SK-N-SH treated with all-trans-retinoic acid at 6 μM for 48 hours (cell line): ENCODE measurements at regions not wholly inside any gene's neighbourhood (a gene's known extent, or its start where the extent isn't known, plus 50 kb on each side); places are given as distances from the start of the nearest gene placed in this dataset.

ENCODE experiments used
- ATAC-seq: fragments of 200-7000 bp; cut with Tn5 transposase; 3 replicates; pipeline ENCODE4 v1.9.1; 2020; ENCODE audit warnings: mild to moderate bottlenecking, moderate library complexity
- ARNTL ChIP-seq: fragments of 450-650 bp; formaldehyde crosslinking; IDR thresholded peaks from 2 replicates; pipeline ENCODE4 v1.5.0; 2020; ENCODE audit warnings: low read depth, mild to moderate bottlenecking, moderate library complexity, borderline replicate concordance
- BACH2 ChIP-seq: fragments of 250-450 bp; sonication (Bioruptor Pico); IDR thresholded peaks from 2 replicates; pipeline ENCODE4 v1.9.0; 2021; ENCODE audit warnings: mild to moderate bottlenecking, borderline replicate concordance
- CSDC2 ChIP-seq: fragments of 250-450 bp; sonication (Bioruptor Pico); IDR thresholded peaks from 2 replicates; pipeline ENCODE4 v1.5.0; 2020; ENCODE audit warnings: mild to moderate bottlenecking, moderate library complexity
- ESRRG ChIP-seq: fragments of 250-450 bp; sonication (Bioruptor Pico); IDR thresholded peaks from 2 replicates; pipeline ENCODE4 v1.6.1; 2021; ENCODE audit warnings: mild to moderate bottlenecking
- GLIS3 ChIP-seq: fragments of 250-450 bp; sonication (Bioruptor Pico); IDR thresholded peaks from 2 replicates; pipeline ENCODE4 v1.5.0; 2020; ENCODE audit warnings: mild to moderate bottlenecking, moderate library complexity
- ISL1 ChIP-seq: fragments of 250-450 bp; sonication (Bioruptor Pico); IDR thresholded peaks from 2 replicates; pipeline ENCODE4 v2.1.2; 2022; ENCODE audit warnings: mild to moderate bottlenecking, moderate library complexity
- OSR1 ChIP-seq: fragments of 250-450 bp; sonication (Bioruptor Pico); IDR thresholded peaks from 2 replicates; pipeline ENCODE4 v1.8.0; 2022; ENCODE audit warnings: moderate library complexity, mild to moderate bottlenecking, inconsistent platforms
- PATZ1 ChIP-seq: fragments of 250-450 bp; sonication (Bioruptor Pico); IDR thresholded peaks from 2 replicates; pipeline ENCODE4 v1.8.0; 2020; ENCODE audit warnings: mild to moderate bottlenecking, moderate library complexity, borderline replicate concordance
- POU6F1 ChIP-seq: fragments of 250-450 bp; sonication (Bioruptor Pico); IDR thresholded peaks from 2 replicates; pipeline ENCODE4 v1.8.0; 2021; ENCODE audit warnings: low read depth, mild to moderate bottlenecking, moderate library complexity, borderline replicate concordance
- PPARA ChIP-seq: fragments of 250-450 bp; sonication (Bioruptor Pico); IDR thresholded peaks from 2 replicates; pipeline ENCODE4 v1.5.0; 2020; ENCODE audit warnings: mild to moderate bottlenecking, borderline replicate concordance
- RARB ChIP-seq: fragments of 250-450 bp; sonication (Bioruptor Pico); IDR thresholded peaks from 2 replicates; pipeline ENCODE4 v1.8.0; 2021; ENCODE audit warnings: mild to moderate bottlenecking, moderate library complexity
- SNAI2 ChIP-seq: fragments of 250-450 bp; sonication (Bioruptor Pico); IDR thresholded peaks from 2 replicates; pipeline ENCODE4 v1.5.0; 2020; ENCODE audit warnings: mild to moderate bottlenecking, moderate library complexity
- TCF4 ChIP-seq: fragments of 250-450 bp; sonication (Bioruptor Pico); IDR thresholded peaks from 2 replicates; pipeline ENCODE4 v1.8.0; 2021; ENCODE audit warnings: mild to moderate bottlenecking, moderate library complexity, borderline replicate concordance
- ZC3H10 ChIP-seq: fragments of 250-450 bp; sonication (Bioruptor Pico); IDR thresholded peaks from 2 replicates; pipeline ENCODE4 v1.5.1; 2021; ENCODE audit warnings: mild to moderate bottlenecking, moderate library complexity
- ZFP3 ChIP-seq: fragments of 250-450 bp; sonication (Bioruptor Pico); IDR thresholded peaks from 2 replicates; pipeline ENCODE4 v1.5.0; 2020; ENCODE audit warnings: mild to moderate bottlenecking, moderate library complexity
- ZFP30 ChIP-seq: fragments of 450-650 bp; formaldehyde crosslinking; IDR thresholded peaks from 2 replicates; pipeline ENCODE4 v1.5.0; 2022; ENCODE audit warnings: mild to moderate bottlenecking, moderate library complexity
- ZNF565 ChIP-seq: fragments of 450-650 bp; formaldehyde crosslinking; conservative IDR thresholded peaks from 2 replicates; pipeline ENCODE4 v1.5.0; 2020; ENCODE audit warnings: low read depth, mild to moderate bottlenecking, moderate library complexity
- ZNF70 ChIP-seq: fragments of 450-650 bp; formaldehyde crosslinking; IDR thresholded peaks from 2 replicates; pipeline ENCODE4 v1.5.0; 2020; ENCODE audit warnings: mild to moderate bottlenecking, moderate library complexity
- ZNF8 ChIP-seq: fragments of 450-650 bp; formaldehyde crosslinking; IDR thresholded peaks from 2 replicates; pipeline ENCODE4 v1.5.0; 2020; ENCODE audit warnings: mild to moderate bottlenecking, moderate library complexity
- TF ChIP-seq, protein P1 (sequence below): fragments of 250-450 bp; sonication (Bioruptor Pico); IDR thresholded peaks from 2 replicates; pipeline ENCODE4 v1.5.1; 2021; ENCODE audit warnings: mild to moderate bottlenecking, moderate library complexity
- TF ChIP-seq, protein P2 (sequence below): fragments of 250-450 bp; sonication (Bioruptor Pico); IDR thresholded peaks from 2 replicates; pipeline ENCODE4 v1.5.0; 2020; ENCODE audit warnings: mild to moderate bottlenecking, moderate library complexity

DNA sequence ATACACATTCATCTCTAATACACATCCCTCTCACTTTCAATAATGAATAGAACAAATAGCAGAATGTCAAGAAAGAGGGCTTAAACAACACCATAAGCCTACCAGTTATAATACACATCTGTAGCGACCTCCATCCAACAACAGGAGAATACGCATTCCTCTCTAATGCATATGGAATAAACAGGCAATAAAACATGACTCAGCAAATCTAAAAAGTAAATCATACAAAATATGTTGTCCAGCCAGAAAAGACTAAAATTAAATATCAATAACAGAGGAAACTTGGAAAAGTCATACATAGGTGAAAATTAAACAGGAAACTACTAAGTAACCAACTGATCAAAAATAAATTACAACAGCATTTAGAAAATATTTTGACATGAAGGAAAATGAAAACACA, 1127.5 kb upstream of the NCAM2 start:
- ATAC-seq, result no peak
- TF ChIP-seq ZNF8 (CRISPR knock-in tag), result no peak
- TF ChIP-seq CSDC2, result no peak
- no peak for TF ChIP-seq POU6F1 (CRISPR knock-in tag)
- no peak for TF ChIP-seq ESRRG (CRISPR knock-in tag)
- TF ChIP-seq ZNF70 (CRISPR knock-in tag), result no peak
- TF ChIP-seq RARB (CRISPR knock-in tag), result no peak

GRCh38 chr21:19874521-19874920, 1123.7 kb upstream of the NCAM2 start:
- no peak for ATAC-seq
- TF ChIP-seq ZFP3 (CRISPR knock-in tag) (no peak), ZNF565 (CRISPR knock-in tag) (no peak)
- TF ChIP-seq, protein P1, sequence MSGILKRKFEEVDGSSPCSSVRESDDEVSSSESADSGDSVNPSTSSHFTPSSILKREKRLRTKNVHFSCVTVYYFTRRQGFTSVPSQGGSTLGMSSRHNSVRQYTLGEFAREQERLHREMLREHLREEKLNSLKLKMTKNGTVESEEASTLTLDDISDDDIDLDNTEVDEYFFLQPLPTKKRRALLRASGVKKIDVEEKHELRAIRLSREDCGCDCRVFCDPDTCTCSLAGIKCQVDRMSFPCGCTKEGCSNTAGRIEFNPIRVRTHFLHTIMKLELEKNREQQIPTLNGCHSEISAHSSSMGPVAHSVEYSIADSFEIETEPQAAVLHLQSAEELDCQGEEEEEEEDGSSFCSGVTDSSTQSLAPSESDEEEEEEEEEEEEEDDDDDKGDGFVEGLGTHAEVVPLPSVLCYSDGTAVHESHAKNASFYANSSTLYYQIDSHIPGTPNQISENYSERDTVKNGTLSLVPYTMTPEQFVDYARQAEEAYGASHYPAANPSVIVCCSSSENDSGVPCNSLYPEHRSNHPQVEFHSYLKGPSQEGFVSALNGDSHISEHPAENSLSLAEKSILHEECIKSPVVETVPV (CRISPR knock-in tag), result no peak

DNA sequence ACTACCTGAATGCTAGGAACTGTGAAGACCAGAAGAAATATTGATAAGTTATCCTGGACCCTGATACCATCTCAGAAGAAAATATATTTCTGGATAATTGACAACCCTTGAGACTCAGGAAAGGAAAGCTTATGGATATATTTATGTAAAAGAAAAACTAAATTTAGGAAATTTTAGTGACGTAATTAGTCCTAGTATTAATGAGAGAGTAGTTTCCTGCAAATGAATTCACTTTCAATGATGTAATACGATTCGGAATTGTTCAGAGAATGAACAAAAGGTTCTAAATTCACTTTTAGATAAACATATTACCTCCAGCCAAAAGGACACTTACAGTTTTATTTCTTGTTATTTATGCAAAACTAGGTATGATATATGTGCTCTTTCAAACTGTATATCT, 1120.1 kb upstream of the NCAM2 start:
- TF ChIP-seq ZC3H10, result no peak
- no peak for TF ChIP-seq ZNF8 (CRISPR knock-in tag)
- no peak for TF ChIP-seq POU6F1 (CRISPR knock-in tag)
- TF ChIP-seq CSDC2, result no peak
- TF ChIP-seq TCF4, result no peak
- TF ChIP-seq PATZ1 (CRISPR knock-in tag), result no peak
- TF ChIP-seq GLIS3 (CRISPR knock-in tag), result no peak
- TF ChIP-seq OSR1 (CRISPR knock-in tag), result no peak
- no peak for TF ChIP-seq ISL1 (CRISPR knock-in tag)
- TF ChIP-seq ZFP30 (CRISPR knock-in tag), result no peak
- ATAC-seq, result no peak

DNA sequence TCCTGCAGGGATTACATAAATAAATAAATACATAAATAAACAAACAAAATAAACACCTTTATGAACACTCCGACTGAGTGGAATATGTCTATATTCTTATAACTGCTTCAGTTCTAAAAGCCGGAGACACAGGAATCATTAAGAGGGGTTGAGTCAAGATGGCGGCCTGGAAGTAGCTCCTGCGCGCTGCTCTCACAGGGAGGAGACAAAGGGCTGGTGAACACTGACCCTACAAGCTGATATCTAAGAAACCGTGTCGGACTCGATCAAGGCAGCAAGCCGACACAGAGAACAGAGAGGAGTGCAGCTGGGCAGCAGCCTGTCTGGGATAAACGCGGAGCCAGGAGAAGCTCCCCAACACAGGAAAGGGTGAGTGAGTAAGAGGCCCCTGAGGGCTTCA, 1098.6 kb upstream of the NCAM2 start:
- ATAC-seq, result no peak
- TF ChIP-seq ZFP30 (CRISPR knock-in tag) (no peak), BACH2 (CRISPR knock-in tag) (no peak), ZC3H10 (no peak), CSDC2 (no peak), TCF4 (no peak), ZNF565 (CRISPR knock-in tag) (no peak), RARB (CRISPR knock-in tag) (no peak), ZFP3 (CRISPR knock-in tag) (no peak), ISL1 (CRISPR knock-in tag) (no peak), GLIS3 (CRISPR knock-in tag) (no peak), ZNF8 (CRISPR knock-in tag) (no peak), SNAI2 (CRISPR knock-in tag) (no peak), POU6F1 (CRISPR knock-in tag) (no peak), ARNTL (CRISPR knock-in tag) (no peak), ZNF70 (CRISPR knock-in tag) (no peak), ESRRG (CRISPR knock-in tag) (no peak), PPARA (CRISPR knock-in tag) (no peak), PATZ1 (CRISPR knock-in tag) (no peak)
- TF ChIP-seq, protein P2, sequence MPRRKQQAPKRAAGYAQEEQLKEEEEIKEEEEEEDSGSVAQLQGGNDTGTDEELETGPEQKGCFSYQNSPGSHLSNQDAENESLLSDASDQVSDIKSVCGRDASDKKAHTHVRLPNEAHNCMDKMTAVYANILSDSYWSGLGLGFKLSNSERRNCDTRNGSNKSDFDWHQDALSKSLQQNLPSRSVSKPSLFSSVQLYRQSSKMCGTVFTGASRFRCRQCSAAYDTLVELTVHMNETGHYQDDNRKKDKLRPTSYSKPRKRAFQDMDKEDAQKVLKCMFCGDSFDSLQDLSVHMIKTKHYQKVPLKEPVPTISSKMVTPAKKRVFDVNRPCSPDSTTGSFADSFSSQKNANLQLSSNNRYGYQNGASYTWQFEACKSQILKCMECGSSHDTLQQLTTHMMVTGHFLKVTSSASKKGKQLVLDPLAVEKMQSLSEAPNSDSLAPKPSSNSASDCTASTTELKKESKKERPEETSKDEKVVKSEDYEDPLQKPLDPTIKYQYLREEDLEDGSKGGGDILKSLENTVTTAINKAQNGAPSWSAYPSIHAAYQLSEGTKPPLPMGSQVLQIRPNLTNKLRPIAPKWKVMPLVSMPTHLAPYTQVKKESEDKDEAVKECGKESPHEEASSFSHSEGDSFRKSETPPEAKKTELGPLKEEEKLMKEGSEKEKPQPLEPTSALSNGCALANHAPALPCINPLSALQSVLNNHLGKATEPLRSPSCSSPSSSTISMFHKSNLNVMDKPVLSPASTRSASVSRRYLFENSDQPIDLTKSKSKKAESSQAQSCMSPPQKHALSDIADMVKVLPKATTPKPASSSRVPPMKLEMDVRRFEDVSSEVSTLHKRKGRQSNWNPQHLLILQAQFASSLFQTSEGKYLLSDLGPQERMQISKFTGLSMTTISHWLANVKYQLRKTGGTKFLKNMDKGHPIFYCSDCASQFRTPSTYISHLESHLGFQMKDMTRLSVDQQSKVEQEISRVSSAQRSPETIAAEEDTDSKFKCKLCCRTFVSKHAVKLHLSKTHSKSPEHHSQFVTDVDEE (CRISPR knock-in tag), result no peak
